ENCODE measurements at regions not wholly inside any gene's neighbourhood (a gene's known extent, or its start where the extent isn't known, plus 50 kb on each side); places are given as distances from the start of the nearest gene placed in this dataset.

DNA sequence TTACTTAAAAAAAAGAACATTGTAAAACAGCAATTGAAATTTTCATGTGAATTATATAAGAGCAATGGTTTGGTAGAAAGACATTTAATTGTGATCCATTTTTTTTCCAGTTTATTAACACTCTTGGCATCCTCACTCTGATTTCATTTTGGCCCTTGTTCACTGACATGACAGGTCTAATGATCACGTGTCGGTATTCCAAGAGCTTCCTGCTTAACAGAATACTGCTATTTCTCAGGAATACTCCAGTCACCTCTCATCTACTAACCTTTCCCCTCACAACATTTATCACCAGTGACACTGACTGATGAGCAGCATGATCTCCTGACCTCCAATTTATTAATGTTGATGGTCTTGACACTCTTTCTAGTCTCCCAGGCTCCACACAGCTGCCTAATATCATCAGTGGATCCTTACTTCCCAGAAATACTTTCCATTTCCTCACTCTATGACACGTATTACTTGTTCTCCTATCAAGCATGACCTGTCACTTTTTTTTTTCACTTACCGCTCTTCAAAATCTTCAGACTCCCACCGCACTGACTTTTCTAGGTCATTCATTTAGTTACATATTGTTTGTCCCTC lies 847.8 kb upstream of the SLIT2 start:
- DNase-seq (ENCODE audit: low read depth), result no peak

- no peak for DNase-seq (ENCODE audit: low read depth)
Observed at GRCh38 chr4:19402581-19403065, 849.1 kb upstream of the SLIT2 start.

GRCh38 chr4:19401301-19402080 lies 850.2 kb upstream of the SLIT2 start:
- no peak for DNase-seq (ENCODE audit: low read depth)

DNA sequence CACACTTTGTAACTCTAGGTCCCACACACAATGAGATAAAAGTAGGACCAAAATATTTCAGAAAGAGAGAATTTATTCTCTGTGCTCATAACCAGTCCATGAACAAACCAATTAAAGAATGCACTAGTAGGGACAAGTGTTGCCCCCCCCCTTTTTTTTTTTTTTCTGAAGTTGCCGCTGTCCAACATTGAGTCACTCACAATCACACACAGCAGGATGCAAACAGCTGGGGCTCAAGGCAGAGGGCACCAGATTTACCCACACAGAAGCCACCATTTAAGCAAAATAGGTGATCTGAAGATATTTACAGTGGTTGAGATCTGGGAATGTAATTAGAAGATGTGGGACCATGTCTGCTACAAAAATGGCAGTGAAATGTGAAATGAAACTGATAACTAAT lies 850.9 kb upstream of the SLIT2 start:
- no peak for DNase-seq (ENCODE audit: low read depth)

- DNase-seq (ENCODE audit: low read depth), result no peak
Observed at GRCh38 chr4:19399001-19399400, 852.7 kb upstream of the SLIT2 start.

- no peak for DNase-seq (ENCODE audit: low read depth)
Observed at GRCh38 chr4:19386786-19387185, 864.9 kb upstream of the SLIT2 start.

GRCh38 chr4:19382993-19383756 lies 868.5 kb upstream of the SLIT2 start:
- DNase-seq (ENCODE audit: low read depth), result peak; percentile 44

GRCh38 chr4:19381068-19381467 lies 870.6 kb upstream of the SLIT2 start:
- DNase-seq (ENCODE audit: low read depth), result peak; percentile 37

GRCh38 chr4:19380600-19380999 lies 871.1 kb upstream of the SLIT2 start:
- DNase-seq (ENCODE audit: low read depth), result no peak

DNA sequence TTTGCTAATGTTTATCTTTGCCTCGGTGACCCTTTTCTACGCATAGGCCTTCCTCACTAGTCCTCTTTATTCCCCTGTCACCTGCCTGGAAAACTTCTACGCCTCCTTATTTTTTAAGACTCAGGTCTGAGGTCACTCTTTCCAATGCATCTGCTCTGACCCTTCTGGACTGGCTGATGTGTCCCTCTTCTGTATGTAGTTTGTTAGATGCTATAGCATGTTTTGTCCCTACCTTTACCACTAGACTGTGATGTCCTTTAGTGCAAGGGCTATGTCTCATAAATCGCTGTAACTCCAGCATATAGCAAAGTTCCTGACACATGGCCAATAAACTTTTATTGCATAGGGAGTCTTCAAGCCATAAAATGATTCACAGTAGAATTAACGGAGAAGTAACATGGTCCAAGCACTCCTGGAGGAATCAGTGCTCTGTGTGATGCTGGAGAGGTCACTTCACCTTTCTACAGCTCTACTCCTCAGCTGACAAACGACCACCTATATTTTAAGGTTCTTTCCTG lies 872.5 kb upstream of the SLIT2 start:
- no peak for DNase-seq (ENCODE audit: low read depth)

GRCh38 chr4:19375931-19376330 lies 875.8 kb upstream of the SLIT2 start:
- DNase-seq (ENCODE audit: low read depth), result no peak

DNA sequence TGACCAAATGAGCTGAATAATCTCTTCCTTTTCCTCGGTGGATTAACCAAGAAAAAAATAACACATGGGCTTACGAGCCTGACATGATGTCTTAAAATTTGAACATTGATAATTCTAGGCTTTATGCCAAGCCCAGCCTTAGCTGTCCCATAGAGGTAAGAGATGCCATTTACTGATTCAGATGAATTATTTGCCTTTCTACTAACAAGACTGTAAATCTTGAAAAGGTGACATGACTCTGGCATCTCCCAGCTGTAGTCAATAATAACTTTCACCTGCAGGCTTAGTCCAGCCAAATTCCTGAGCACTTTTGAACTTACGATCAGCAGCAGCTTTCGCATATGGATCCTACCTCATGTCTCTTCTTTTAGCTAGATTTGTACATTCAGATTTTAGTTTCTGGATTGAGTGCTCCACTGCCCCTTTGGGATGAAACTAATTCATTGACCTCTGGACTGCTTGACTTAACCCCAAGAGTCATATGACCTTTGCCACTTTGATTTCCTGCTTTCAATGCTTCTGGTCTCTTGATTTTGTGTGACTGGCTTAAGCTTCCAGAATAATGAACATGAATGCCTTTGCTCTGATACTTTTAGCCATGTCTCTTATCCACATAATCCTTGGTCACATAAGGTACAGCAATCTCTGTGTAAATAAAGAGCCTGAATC lies 876.4 kb upstream of the SLIT2 start:
- no peak for DNase-seq (ENCODE audit: low read depth)

GRCh38 chr4:19372390-19372789 lies 879.3 kb upstream of the SLIT2 start:
- DNase-seq (ENCODE audit: low read depth), result no peak

GRCh38 chr4:19368800-19369199 lies 882.9 kb upstream of the SLIT2 start:
- no peak for DNase-seq (ENCODE audit: low read depth)

GRCh38 chr4:19366916-19367315 lies 884.8 kb upstream of the SLIT2 start:
- no peak for DNase-seq (ENCODE audit: low read depth)

DNA sequence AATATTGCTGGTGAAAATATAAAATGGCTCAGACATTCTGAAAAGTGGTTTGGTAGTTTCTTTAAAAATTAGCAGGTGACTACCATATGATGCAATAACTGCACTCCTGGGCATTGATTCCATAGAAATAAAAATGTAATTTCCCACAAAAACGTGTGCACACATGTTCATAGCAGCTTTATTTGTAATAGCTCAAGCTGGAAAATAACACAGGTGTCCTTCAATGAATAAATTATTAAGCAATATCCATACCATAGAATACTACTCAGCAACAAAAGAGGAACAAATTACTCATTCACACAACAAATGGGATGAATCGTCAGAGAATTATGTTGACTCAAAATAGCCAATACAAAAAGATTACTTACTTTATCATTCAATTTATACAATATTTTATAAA lies 893.7 kb upstream of the SLIT2 start:
- DNase-seq (ENCODE audit: low read depth), result no peak

GRCh38 chr4:19349416-19349815 lies 902.3 kb upstream of the SLIT2 start:
- DNase-seq (ENCODE audit: low read depth), result no peak

DNA sequence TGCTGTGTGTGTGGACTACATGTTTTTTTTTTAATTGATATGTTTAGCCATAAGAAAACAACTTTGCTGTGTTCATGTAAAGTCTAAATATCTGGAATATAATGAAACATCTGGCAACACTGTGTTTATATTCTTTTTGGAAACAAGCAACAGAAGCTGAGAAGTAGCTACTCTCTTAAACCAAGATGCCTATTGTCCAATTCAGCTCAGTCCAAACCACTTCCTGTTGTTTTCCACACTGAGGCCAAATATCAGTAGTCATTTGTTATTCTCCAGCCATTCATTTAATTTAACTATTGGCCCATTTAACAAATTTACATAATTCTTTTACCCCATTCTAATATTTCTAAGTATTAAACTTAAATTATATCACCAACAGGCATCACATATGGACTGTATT lies 903.0 kb upstream of the SLIT2 start:
- DNase-seq (ENCODE audit: low read depth), result no peak

DNA sequence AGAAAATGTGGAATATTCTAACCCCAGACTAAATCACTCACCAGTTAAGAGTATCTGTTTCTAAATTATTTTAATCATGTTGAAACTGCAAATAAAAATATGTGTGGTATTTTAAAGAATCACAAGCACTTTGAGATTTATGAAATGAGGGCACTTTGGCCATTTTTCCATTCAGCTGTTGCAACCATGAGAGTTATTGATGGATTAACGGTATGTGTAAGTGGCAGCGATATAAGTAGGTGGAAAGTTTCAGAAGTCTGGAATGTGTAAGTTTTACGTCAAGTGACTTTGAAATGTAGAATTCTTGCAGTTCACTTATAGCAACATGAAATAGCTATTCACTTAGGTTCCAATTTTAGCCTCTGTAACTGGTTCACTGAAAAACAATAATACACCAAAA lies 905.1 kb upstream of the SLIT2 start:
- DNase-seq (ENCODE audit: low read depth), result no peak

DNA sequence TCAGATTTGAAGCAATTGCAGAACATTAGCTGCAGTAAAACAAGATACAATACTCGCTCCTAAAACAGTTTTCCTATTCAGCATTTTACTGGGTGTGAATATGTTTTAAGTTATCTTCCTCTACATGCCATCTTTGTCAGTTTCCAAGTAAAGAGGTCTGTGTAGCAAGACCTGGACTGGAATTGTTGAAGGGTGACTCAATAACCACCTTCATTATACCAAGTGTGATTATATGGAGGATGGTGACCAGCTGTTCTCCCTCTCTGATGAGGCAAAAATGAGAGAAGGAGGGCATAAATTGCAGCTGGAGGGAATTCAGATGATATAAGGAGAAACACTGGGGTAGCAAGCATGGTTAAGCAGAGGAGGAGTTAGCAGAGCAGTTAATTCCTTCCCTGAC lies 922.1 kb upstream of the SLIT2 start:
- peak; percentile 34 for DNase-seq (ENCODE audit: low read depth)

- no peak for DNase-seq (ENCODE audit: low read depth)
Observed at GRCh38 chr4:19329077-19329476, 922.6 kb upstream of the SLIT2 start.

DNA sequence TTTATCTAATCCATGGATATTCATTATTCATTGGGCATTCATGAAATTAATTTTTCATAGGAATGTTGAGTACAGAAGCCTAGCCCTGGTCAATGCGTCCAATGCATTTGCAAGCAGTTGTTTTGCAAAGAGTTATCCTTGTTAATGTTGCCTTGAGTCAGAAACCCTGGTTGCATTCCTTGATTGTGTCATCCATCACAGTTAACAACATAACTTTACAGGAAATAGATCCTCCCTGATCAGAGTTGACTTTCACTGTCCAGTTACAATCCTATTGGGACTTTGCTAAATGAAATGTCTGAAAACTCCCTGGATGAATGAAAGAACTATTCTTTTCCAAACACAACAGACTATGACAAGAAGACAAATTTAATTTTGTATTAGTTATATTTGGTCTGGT lies 924.3 kb upstream of the SLIT2 start:
- DNase-seq (ENCODE audit: low read depth), result no peak
